ENCODE measurements at regions not wholly inside any gene's neighbourhood (a gene's known extent, or its start where the extent isn't known, plus 50 kb on each side); places are given as distances from the start of the nearest gene placed in this dataset.
A peak's percentile ranks its signal among the peaks of the same experiment; 100 is the strongest.

DNA sequence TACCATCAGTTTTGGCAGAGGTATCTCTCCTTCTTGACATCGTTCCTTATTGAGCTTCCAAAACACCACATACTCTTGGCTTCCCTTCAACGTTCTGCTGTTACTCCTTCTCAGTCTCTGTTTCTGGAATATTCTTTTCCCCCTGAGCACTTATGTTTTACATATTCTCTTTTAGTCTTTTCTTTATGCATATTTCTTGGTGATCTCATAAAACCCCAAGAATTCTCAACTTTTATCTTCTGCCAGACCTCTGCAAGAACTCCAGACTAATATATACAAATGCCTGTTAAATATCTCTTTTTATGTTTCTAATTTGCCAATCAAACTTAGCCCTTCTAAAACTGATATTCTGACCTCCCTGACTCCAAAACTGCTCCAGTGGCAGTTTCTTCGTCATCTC is 453.4 kb upstream of the CTNND2 start:
- H2AFZ ChIP-seq (ENCODE audit: low read length), result no peak overlapping the region
- peaks cover 5% of the 10 kb centered on the region; the same call in 1 of the 2 replicates for H3K4me1 ChIP-seq (ENCODE audit: insufficient read depth, low read length)
- H3K79me2 ChIP-seq (ENCODE audit: insufficient read depth, low read length), result no peaks in the 10 kb centered on the region
- no peak overlapping the region for H2BK12ac ChIP-seq (ENCODE audit: insufficient read length, low read depth, low read length)
- Mint-ChIP-seq H3K9me3 (peaks cover 9 to 10% of the 10 kb centered on the region in 2 experiments), H3K27me3 (ENCODE audit: low read depth) (no peaks in the 10 kb centered on the region), H3K36me3 (ENCODE audit: insufficient read depth in 1 of 3, low read depth in 3 of 3) (peaks cover 6 to 10% (median 8%) of the 10 kb centered on the region in 3 experiments), H3K27ac (peak overlapping the region in 1 of 3 experiments; percentile 11; a peak in 2 of 7 replicates), H3K4me3 (no peak overlapping the region), H3K4me1 (peaks cover 0 to 13% of the 10 kb centered on the region in 2 experiments; a peak in 2 of 4 replicates)
- DNase-seq, result no peak
- no peak overlapping the region for H2BK15ac ChIP-seq (ENCODE audit: low read depth, low read length)
- no peak overlapping the region for H2BK120ac ChIP-seq (ENCODE audit: low read depth, low read length, poor library complexity, severe bottlenecking)
- no CpG with 5 or more reads among the region's 3 CpGs for WGBS (ENCODE audit: extremely low coverage, insufficient read length, low lambda C conversion rate)
- H3K18ac ChIP-seq (ENCODE audit: insufficient read length, low read depth, low read length), result no peak overlapping the region
- no peaks in the 10 kb centered on the region for H3K79me1 ChIP-seq (ENCODE audit: insufficient read depth, low read depth, low read length, poor library complexity, severe bottlenecking)
- H4K20me1 ChIP-seq (ENCODE audit: control insufficient read depth, insufficient read depth, insufficient read length), result no peaks in the 10 kb centered on the region
- H3K9ac ChIP-seq (ENCODE audit: extremely low read depth, insufficient read length, low read length), result no peak overlapping the region
- H4K8ac ChIP-seq (replicated peaks; ENCODE audit: insufficient read length, low read depth, low read length), result no peak overlapping the region
- H3T11ph ChIP-seq (ENCODE audit: low read length), result no peak overlapping the region
- no peaks in the 10 kb centered on the region for H3K27me3 ChIP-seq (ENCODE audit: insufficient read depth, low read length)
- H2AK5ac ChIP-seq (ENCODE audit: insufficient read length, low read length), result no peak overlapping the region
- no peak overlapping the region for H3K4me2 ChIP-seq (ENCODE audit: insufficient read depth, insufficient read length, low read length)
- H2BK20ac ChIP-seq (ENCODE audit: low read depth, low read length, poor library complexity, severe bottlenecking), result no peak overlapping the region
- H2BK5ac ChIP-seq (ENCODE audit: insufficient read length, low read length), result no peak overlapping the region
- no peak overlapping the region for H4K91ac ChIP-seq (ENCODE audit: insufficient read length, low read depth, low read length)
- no peak for TF ChIP-seq CTCF (conservative IDR thresholded peaks at IDR 0.05)
- H3K14ac ChIP-seq (ENCODE audit: insufficient read depth, low read length), result no peak overlapping the region
- H3K23me2 ChIP-seq (ENCODE audit: insufficient read length, low read depth, low read length, poor library complexity, severe bottlenecking), result no peaks in the 10 kb centered on the region
- H3K23ac ChIP-seq (ENCODE audit: insufficient read length, low read depth, low read length), result no peak overlapping the region
- no peak overlapping the region for H4K5ac ChIP-seq (ENCODE audit: insufficient read length, low read depth, low read length)
- H3K56ac ChIP-seq (ENCODE audit: insufficient read length, low read depth, low read length), result no peak overlapping the region
- no peak overlapping the region for H3K4ac ChIP-seq (ENCODE audit: low read depth, low read length)
- H3K9me3 ChIP-seq (ENCODE audit: control insufficient read depth, low read depth, low read length), result no peaks in the 10 kb centered on the region
- no peak overlapping the region for H3K27ac ChIP-seq (ENCODE audit: insufficient read length, low read depth, low read length)
